ENCODE measurements at regions not wholly inside any gene's neighbourhood (a gene's known extent, or its start where the extent isn't known, plus 50 kb on each side); places are given as distances from the start of the nearest gene placed in this dataset.

DNA sequence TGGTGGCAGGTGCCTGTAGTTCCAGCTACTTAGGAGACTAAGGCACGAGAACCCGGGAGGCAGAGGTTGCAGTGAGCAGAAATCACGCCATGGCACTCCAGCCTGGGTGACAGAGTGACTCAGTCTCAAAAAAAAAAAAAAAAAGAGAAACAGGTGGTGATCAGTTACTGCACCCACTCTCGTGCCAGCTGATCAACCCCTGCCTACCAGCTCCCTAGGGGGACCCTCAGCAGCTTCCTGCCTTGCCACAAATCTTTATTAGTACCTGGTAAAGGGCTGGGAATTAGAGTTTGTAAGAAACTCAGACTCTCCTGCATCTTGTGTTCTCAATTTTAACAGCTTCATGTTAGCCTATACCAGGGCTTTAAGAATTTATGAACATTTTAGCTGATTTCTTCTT lies 914.9 kb downstream of the EFNA5 start:
- TF ChIP-seq, protein P1, sequence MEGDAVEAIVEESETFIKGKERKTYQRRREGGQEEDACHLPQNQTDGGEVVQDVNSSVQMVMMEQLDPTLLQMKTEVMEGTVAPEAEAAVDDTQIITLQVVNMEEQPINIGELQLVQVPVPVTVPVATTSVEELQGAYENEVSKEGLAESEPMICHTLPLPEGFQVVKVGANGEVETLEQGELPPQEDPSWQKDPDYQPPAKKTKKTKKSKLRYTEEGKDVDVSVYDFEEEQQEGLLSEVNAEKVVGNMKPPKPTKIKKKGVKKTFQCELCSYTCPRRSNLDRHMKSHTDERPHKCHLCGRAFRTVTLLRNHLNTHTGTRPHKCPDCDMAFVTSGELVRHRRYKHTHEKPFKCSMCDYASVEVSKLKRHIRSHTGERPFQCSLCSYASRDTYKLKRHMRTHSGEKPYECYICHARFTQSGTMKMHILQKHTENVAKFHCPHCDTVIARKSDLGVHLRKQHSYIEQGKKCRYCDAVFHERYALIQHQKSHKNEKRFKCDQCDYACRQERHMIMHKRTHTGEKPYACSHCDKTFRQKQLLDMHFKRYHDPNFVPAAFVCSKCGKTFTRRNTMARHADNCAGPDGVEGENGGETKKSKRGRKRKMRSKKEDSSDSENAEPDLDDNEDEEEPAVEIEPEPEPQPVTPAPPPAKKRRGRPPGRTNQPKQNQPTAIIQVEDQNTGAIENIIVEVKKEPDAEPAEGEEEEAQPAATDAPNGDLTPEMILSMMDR (conservative IDR thresholded peaks at IDR 0.05) = no peak
- TF ChIP-seq ZFX (IDR thresholded peaks at IDR 0.05) = no peak
